A549 (cell line): ENCODE measurements at regions not wholly inside any gene's neighbourhood (a gene's known extent, or its start where the extent isn't known, plus 50 kb on each side); places are given as distances from the start of the nearest gene placed in this dataset.

Source experiments
- ATAC-seq, 2 experiments: fragments of 200-7000 bp in 1 of 2; fragments of >200 bp in 1 of 2; cut with Nextera tagmentation in 1 of 2; cut with Tn5 transposase in 1 of 2; 3 replicates each; pipeline versions ENCODE4 v1.8.0 to v1.9.1; 2018 to 2020; ENCODE audit warnings: mild to moderate bottlenecking in 1 of 2, moderate library complexity in 1 of 2
- CTCF ChIA-PET: fragments of 300-600 bp; sonication (Branson Sonifier 250); formaldehyde crosslinking; extraction: SDS; loops from one replicate; lab custom pipeline; 2021; ENCODE audit warnings: antibody characterized with exemption, inconsistent platforms; lab: Yijun Ruan, JAX
- POLR2A ChIA-PET: fragments of 350-600 bp; formaldehyde crosslinking; extraction: SDS; loops from one replicate; lab custom pipeline; 2021; ENCODE audit warnings: antibody characterized with exemption, inconsistent platforms; lab: Yijun Ruan, JAX
- DNase-seq, 2 experiments: peaks; one replicate each; pipeline versions ENCODE4 v3.0.0 to v3.0.0-alpha.2; 2011 to 2016; ENCODE audit warnings: low read depth in 1 of 2, low spot score in 1 of 2
- FAIRE-seq: peaks from 2 replicates; lab custom pipeline; 2011; peaks lifted over from hg19 to GRCh38; lab: Jason Lieb, UNC
- H3K27ac ChIP-seq, 2 experiments: fragments of >200 bp; sonication (Bioruptor Twin); formaldehyde crosslinking; 3 replicates each; pipeline ENCODE4 v1.5.1; 2016 to 2017
- H3K4me1 ChIP-seq: fragments of >200 bp; sonication (Bioruptor Twin); formaldehyde crosslinking; 3 replicates; pipeline ENCODE4 v1.6.1; 2016
- H3K4me2 ChIP-seq: fragments of >200 bp; sonication (Bioruptor Twin); formaldehyde crosslinking; 3 replicates; pipeline ENCODE4 v1.6.1; 2016
- H3K4me3 ChIP-seq: fragments of >200 bp; sonication (Bioruptor Twin); formaldehyde crosslinking; 3 replicates; pipeline ENCODE4 v1.5.1; 2016
- H3K9me3 ChIP-seq: fragments of >200 bp; sonication (Bioruptor Twin); formaldehyde crosslinking; 3 replicates; pipeline ENCODE4 v1.6.1; 2016
- CBX8 ChIP-seq: fragments of 200-600 bp; sonication (generic); IDR thresholded peaks from 2 replicates; pipeline ENCODE4 v1.6.1; 2016
- CEBPB ChIP-seq, 2 experiments: fragments of >200 bp in 1 of 2; sonication (Bioruptor Twin) in 1 of 2; formaldehyde crosslinking in 1 of 2; IDR thresholded peaks; 2 replicates each; pipeline ENCODE4 v1.6.1; 2012 to 2016
- CHD4 ChIP-seq: fragments of 200-600 bp; sonication (generic); IDR thresholded peaks from 2 replicates; pipeline ENCODE4 v1.6.1; 2016; ENCODE audit warnings: antibody characterized with exemption, mild to moderate bottlenecking, borderline replicate concordance
- EHF ChIP-seq: fragments of 250-450 bp; sonication (Bioruptor Pico); IDR thresholded peaks from 2 replicates; pipeline ENCODE4 v1.5.0; 2020; ENCODE audit warnings: mild to moderate bottlenecking
- EHMT2 ChIP-seq: fragments of 200-600 bp; sonication (generic); IDR thresholded peaks from 2 replicates; pipeline ENCODE4 v1.6.1; 2016; ENCODE audit warnings: antibody characterized with exemption, low read depth, mild to moderate bottlenecking, moderate library complexity
- FOSL2 ChIP-seq, 2 experiments: fragments of 450-650 bp in 1 of 2; fragments of >200 bp in 1 of 2; sonication (Bioruptor Twin) in 1 of 2; formaldehyde crosslinking; IDR thresholded peaks; 2 replicates each; pipeline versions ENCODE4 v1.5.0 to v1.6.1; 2016 to 2020; ENCODE audit warnings: mild to moderate bottlenecking in 1 of 2, moderate library complexity in 1 of 2
- GATA3 ChIP-seq: IDR thresholded peaks from 2 replicates; pipeline ENCODE4 v1.6.1; 2012; ENCODE audit warnings: borderline replicate concordance
- HDAC2 ChIP-seq: fragments of 200-600 bp; sonication (generic); IDR thresholded peaks from 2 replicates; pipeline ENCODE4 v1.6.1; 2016
- HOXA7 ChIP-seq: fragments of 250-450 bp; sonication (Bioruptor Pico); IDR thresholded peaks from 2 replicates; pipeline ENCODE4 v1.5.0; 2020; ENCODE audit warnings: mild to moderate bottlenecking, moderate library complexity
- HOXB13 ChIP-seq: fragments of 250-450 bp; sonication (Bioruptor Pico); IDR thresholded peaks from 2 replicates; pipeline ENCODE4 v1.5.0; 2020; ENCODE audit warnings: low read depth, mild to moderate bottlenecking, moderate library complexity
- HOXB5 ChIP-seq: fragments of 250-450 bp; sonication (Bioruptor Pico); IDR thresholded peaks from 2 replicates; pipeline ENCODE4 v1.5.0; 2020; ENCODE audit warnings: mild to moderate bottlenecking, moderate library complexity
- JUNB ChIP-seq: fragments of >200 bp; sonication (Bioruptor Twin); formaldehyde crosslinking; IDR thresholded peaks from 2 replicates; pipeline ENCODE4 v1.6.1; 2016
- KDM1A ChIP-seq: fragments of 200-600 bp; sonication (generic); IDR thresholded peaks from 2 replicates; pipeline ENCODE4 v1.6.1; 2016; ENCODE audit warnings: low read depth, mild to moderate bottlenecking
- KDM5A ChIP-seq: fragments of 200-600 bp; sonication (generic); IDR thresholded peaks from 2 replicates; pipeline ENCODE4 v1.6.1; 2016; ENCODE audit warnings: antibody characterized with exemption, mild to moderate bottlenecking
- MAZ ChIP-seq: fragments of 150-350 bp; IDR thresholded peaks from 2 replicates; pipeline ENCODE4 v1.6.1; 2014; ENCODE audit warnings: antibody characterized with exemption, low read depth, low read length, borderline replicate concordance
- NFE2L2 ChIP-seq: fragments of 150-350 bp; conservative IDR thresholded peaks from 2 replicates; pipeline ENCODE4 v1.6.1; 2014; ENCODE audit warnings: low read length
- NR3C1 ChIP-seq: fragments of >200 bp; sonication (Bioruptor Twin); formaldehyde crosslinking; IDR thresholded peaks from 3 replicates; pipeline ENCODE4 v1.6.1; 2017
- PHF8 ChIP-seq: fragments of 200-600 bp; sonication (generic); IDR thresholded peaks from 2 replicates; pipeline ENCODE4 v1.6.1; 2016; ENCODE audit warnings: low read depth, mild to moderate bottlenecking, antibody characterized with exemption, moderate library complexity, borderline replicate concordance
- RAD21 ChIP-seq, 2 experiments: fragments of >200 bp in 1 of 2; sonication (Bioruptor Twin) in 1 of 2; formaldehyde crosslinking in 1 of 2; IDR thresholded peaks in 1 of 2; conservative IDR thresholded peaks in 1 of 2; 2 replicates in 1 of 2; 3 replicates in 1 of 2; pipeline ENCODE4 v1.6.1; 2012 to 2018; ENCODE audit warnings: inconsistent platforms in 1 of 2
- RCOR1 ChIP-seq: fragments of 150-350 bp; IDR thresholded peaks from 2 replicates; pipeline ENCODE4 v1.6.1; 2014; ENCODE audit warnings: antibody characterized with exemption, low read length, low read depth
- RFX5 ChIP-seq: fragments of 450-650 bp; IDR thresholded peaks from 2 replicates; pipeline ENCODE4 v1.7.1; 2014; ENCODE audit warnings: antibody characterized with exemption, mild to moderate bottlenecking, moderate library complexity
- RNF2 ChIP-seq: fragments of 200-600 bp; sonication (generic); IDR thresholded peaks from 2 replicates; pipeline ENCODE4 v1.6.1; 2016; ENCODE audit warnings: low read depth, mild to moderate bottlenecking, antibody characterized with exemption, moderate library complexity, borderline replicate concordance
- SMC3 ChIP-seq: fragments of >200 bp; sonication (Bioruptor Twin); formaldehyde crosslinking; IDR thresholded peaks from 3 replicates; pipeline ENCODE4 v1.6.1; 2018; ENCODE audit warnings: inconsistent platforms
- SREBF2 ChIP-seq: fragments of 450-650 bp; IDR thresholded peaks from 2 replicates; pipeline ENCODE4 v1.6.1; 2014; ENCODE audit warnings: mild to moderate bottlenecking, moderate library complexity
- ZC3H11A ChIP-seq: fragments of 450-650 bp; IDR thresholded peaks from 2 replicates; pipeline ENCODE4 v1.6.1; 2014; ENCODE audit warnings: antibody characterized with exemption, mild to moderate bottlenecking
- ZFP36 ChIP-seq: fragments of 450-650 bp; IDR thresholded peaks from 2 replicates; pipeline ENCODE4 v1.6.1; 2014; ENCODE audit warnings: borderline replicate concordance; ENCODE audit not compliant: partially characterized antibody
- WGBS: methylation state at CpG from one replicate; pipeline ENCODE4 v1.1.6; 2017; ENCODE audit errors: missing lambda C conversion rate; 5-methylcytosine and 5-hydroxymethylcytosine counted together
- TF ChIP-seq, protein P1 (sequence below): fragments of >200 bp; sonication (Bioruptor Twin); formaldehyde crosslinking; IDR thresholded peaks from 3 replicates; pipeline ENCODE4 v1.6.1; 2016
- TF ChIP-seq, protein P2 (sequence below): fragments of 150-350 bp; IDR thresholded peaks from 2 replicates; pipeline ENCODE4 v1.6.1; 2014; ENCODE audit warnings: low read depth, mild to moderate bottlenecking, low read length
- TF ChIP-seq, protein P3 (sequence below): IDR thresholded peaks from 2 replicates; pipeline ENCODE4 v1.6.1; 2012; ENCODE audit warnings: low read depth, borderline replicate concordance
- TF ChIP-seq, protein P4 (sequence below): fragments of >200 bp; sonication (Bioruptor Twin); formaldehyde crosslinking; IDR thresholded peaks from 2 replicates; pipeline ENCODE4 v1.6.1; 2016
- TF ChIP-seq, protein P5 (sequence below): fragments of >200 bp; sonication (Bioruptor Twin); formaldehyde crosslinking; IDR thresholded peaks from 3 replicates; pipeline ENCODE4 v1.5.1; 2016

DNA sequence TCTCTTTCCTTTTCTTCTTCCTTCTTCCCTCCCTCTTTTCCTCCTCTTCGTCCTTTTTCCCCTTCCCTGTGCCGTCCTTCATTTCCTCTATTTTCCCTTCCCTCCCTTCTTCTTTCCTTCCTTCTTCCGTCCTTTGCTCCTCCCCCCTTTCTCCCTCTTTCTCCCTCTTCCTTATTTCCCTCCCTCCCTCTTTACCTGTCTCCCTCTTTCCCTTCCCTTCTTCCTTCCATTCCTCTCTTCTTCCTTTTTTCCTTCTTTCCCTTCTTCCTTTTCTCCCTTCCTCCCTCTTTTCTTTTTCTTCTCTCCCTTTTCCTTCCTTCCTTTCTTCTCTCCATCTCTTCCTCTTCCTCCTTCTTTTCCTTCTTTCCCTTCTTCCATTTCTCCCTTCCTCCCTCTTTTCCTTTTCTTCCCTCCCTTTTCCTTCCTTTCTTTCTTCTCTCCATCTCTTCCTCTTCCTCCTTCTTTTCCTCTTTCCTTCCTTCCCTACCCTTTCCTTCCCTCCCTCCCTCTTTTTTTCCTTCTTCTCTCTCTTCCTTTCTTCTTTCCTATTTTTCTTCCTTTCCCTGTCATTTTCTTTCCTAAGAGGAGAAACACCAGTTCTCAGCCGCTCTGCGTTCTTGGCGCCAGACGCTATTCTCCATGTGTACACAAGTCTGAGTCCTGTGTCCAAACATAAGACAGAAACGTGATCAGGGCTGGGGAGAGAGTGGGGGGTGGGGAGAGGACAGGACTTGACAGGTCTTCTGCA is 597.1 kb downstream of the MID1IP1 start:
- CTCF ChIA-PET: no interaction called here
- no peak overlapping the region for H3K4me2 ChIP-seq
- no peaks in the 10 kb centered on the region for H3K4me1 ChIP-seq
- TF ChIP-seq RNF2 (no peak), EHF (no peak), NR3C1 (no peak), HOXA7 (CRISPR knock-in tag) (no peak), JUNB (no peak), EHMT2 (no peak), ZC3H11A (no peak), SMC3 (no peak), HOXB5 (CRISPR knock-in tag) (no peak), HDAC2 (no peak), CHD4 (no peak), FOSL2 (IDR thresholded peaks at IDR 0.05) (no peak), FOSL2 (CRISPR knock-in tag; IDR thresholded peaks at IDR 0.05) (no peak), PHF8 (no peak), GATA3 (no peak)
- TF ChIP-seq, protein P1, sequence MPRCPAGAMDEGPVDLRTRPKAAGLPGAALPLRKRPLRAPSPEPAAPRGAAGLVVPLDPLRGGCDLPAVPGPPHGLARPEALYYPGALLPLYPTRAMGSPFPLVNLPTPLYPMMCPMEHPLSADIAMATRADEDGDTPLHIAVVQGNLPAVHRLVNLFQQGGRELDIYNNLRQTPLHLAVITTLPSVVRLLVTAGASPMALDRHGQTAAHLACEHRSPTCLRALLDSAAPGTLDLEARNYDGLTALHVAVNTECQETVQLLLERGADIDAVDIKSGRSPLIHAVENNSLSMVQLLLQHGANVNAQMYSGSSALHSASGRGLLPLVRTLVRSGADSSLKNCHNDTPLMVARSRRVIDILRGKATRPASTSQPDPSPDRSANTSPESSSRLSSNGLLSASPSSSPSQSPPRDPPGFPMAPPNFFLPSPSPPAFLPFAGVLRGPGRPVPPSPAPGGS: no peak
- TF ChIP-seq, protein P2, sequence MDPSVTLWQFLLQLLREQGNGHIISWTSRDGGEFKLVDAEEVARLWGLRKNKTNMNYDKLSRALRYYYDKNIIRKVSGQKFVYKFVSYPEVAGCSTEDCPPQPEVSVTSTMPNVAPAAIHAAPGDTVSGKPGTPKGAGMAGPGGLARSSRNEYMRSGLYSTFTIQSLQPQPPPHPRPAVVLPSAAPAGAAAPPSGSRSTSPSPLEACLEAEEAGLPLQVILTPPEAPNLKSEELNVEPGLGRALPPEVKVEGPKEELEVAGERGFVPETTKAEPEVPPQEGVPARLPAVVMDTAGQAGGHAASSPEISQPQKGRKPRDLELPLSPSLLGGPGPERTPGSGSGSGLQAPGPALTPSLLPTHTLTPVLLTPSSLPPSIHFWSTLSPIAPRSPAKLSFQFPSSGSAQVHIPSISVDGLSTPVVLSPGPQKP: no peak
- no peak overlapping the region for H3K4me3 ChIP-seq
- ATAC-seq (no peak), FAIRE-seq (no peak), DNase-seq (no peak)
- 7% methylated on average over 8 of the region's 8 CpGs for WGBS
- POLR2A ChIA-PET: no interaction called here
- no peaks in the 10 kb centered on the region for H3K9me3 ChIP-seq
- no peak overlapping the region for H3K27ac ChIP-seq

DNA sequence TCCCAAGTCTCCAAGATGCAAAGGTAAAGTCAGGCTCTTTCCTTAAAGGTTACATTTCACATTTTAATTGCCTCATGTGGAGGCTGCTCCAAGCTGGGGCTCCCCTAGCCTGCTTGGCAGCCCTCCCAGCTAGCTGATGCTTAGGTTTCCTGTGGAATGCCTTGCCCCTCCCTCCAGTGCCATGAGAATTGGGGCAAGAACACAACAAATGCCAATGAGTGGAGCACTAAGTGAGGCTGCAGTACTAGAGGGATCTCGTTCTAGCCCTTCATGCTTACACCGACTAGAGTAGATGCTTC is 597.7 kb downstream of the MID1IP1 start:
- Histone ChIP-seq H3K4me2 (no peak overlapping the region), H3K9me3 (no peaks in the 10 kb centered on the region), H3K4me1 (no peaks in the 10 kb centered on the region), H3K4me3 (no peak overlapping the region), H3K27ac (no peak overlapping the region)
- TF ChIP-seq HDAC2 (no peak), CEBPB (IDR thresholded peaks at IDR 0.05) (no peak), JUNB (no peak), SREBF2 (no peak), RNF2 (no peak), KDM5A (no peak), NFE2L2 (no peak), RAD21 (conservative IDR thresholded peaks at IDR 0.05 in 1 of 2, IDR thresholded peaks at IDR 0.05 in 1 of 2) (no peak), RCOR1 (no peak)
- TF ChIP-seq, protein P3, sequence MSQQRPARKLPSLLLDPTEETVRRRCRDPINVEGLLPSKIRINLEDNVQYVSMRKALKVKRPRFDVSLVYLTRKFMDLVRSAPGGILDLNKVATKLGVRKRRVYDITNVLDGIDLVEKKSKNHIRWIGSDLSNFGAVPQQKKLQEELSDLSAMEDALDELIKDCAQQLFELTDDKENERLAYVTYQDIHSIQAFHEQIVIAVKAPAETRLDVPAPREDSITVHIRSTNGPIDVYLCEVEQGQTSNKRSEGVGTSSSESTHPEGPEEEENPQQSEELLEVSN: no peak
- POLR2A ChIA-PET: no interaction called here
- DNase-seq: no peak
- CTCF ChIA-PET: no interaction called here
- WGBS: 0% methylated on average over 2 of the region's 2 CpGs
- ATAC-seq: no peak
- FAIRE-seq: no peak

DNA sequence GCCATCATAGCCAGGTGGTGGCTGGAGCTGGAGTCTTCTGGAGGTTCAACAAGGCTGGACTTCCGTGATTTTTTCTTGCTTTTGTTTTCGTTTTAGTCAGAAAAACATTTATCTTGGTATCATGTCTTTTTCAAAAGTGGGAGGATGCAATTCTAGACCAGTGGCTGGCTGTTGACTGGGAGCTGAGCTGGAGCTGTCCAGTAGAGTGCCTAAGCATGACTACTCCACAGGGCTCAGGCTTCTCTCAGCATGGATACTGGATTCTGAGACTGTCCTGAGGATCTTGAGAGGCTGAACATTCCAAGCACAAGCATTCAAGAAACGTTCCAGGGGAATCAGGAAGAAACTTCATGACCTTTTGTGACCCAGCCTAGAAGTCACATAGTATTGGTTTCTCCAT is 598.1 kb downstream of the MID1IP1 start:
- ATAC-seq (no peak), DNase-seq (no peak), FAIRE-seq (no peak)
- H3K4me1 ChIP-seq: no peaks in the 10 kb centered on the region
- CTCF ChIA-PET: no interaction called here
- POLR2A ChIA-PET: no interaction called here
- WGBS: 0% methylated on average over 3 of the region's 3 CpGs
- no peak overlapping the region for H3K4me3 ChIP-seq
- H3K4me2 ChIP-seq: no peak overlapping the region
- H3K9me3 ChIP-seq: no peaks in the 10 kb centered on the region
- H3K27ac ChIP-seq: no peak overlapping the region
- no peak for TF ChIP-seq ZFP36
- TF ChIP-seq SMC3: no peak
- no peak for TF ChIP-seq MAZ
- TF ChIP-seq, protein P4, sequence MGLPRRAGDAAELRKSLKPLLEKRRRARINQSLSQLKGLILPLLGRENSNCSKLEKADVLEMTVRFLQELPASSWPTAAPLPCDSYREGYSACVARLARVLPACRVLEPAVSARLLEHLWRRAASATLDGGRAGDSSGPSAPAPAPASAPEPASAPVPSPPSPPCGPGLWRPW: no peak
- no peak for TF ChIP-seq CBX8
- no peak for TF ChIP-seq RFX5
- no peak for TF ChIP-seq EHMT2
- TF ChIP-seq RNF2: no peak
- no peak for TF ChIP-seq ZC3H11A
- TF ChIP-seq, protein P5, sequence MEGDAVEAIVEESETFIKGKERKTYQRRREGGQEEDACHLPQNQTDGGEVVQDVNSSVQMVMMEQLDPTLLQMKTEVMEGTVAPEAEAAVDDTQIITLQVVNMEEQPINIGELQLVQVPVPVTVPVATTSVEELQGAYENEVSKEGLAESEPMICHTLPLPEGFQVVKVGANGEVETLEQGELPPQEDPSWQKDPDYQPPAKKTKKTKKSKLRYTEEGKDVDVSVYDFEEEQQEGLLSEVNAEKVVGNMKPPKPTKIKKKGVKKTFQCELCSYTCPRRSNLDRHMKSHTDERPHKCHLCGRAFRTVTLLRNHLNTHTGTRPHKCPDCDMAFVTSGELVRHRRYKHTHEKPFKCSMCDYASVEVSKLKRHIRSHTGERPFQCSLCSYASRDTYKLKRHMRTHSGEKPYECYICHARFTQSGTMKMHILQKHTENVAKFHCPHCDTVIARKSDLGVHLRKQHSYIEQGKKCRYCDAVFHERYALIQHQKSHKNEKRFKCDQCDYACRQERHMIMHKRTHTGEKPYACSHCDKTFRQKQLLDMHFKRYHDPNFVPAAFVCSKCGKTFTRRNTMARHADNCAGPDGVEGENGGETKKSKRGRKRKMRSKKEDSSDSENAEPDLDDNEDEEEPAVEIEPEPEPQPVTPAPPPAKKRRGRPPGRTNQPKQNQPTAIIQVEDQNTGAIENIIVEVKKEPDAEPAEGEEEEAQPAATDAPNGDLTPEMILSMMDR: no peak
- no peak for TF ChIP-seq HDAC2
- TF ChIP-seq CEBPB (IDR thresholded peaks at IDR 0.05): no peak
- TF ChIP-seq KDM1A: no peak
- no peak for TF ChIP-seq JUNB
- no peak for TF ChIP-seq HOXB13 (CRISPR knock-in tag)
